ENCODE measurements at regions not wholly inside any gene's neighbourhood (a gene's known extent, or its start where the extent isn't known, plus 50 kb on each side); places are given as distances from the start of the nearest gene placed in this dataset.
A peak's percentile ranks its signal among the peaks of the same experiment; 100 is the strongest.

DNA sequence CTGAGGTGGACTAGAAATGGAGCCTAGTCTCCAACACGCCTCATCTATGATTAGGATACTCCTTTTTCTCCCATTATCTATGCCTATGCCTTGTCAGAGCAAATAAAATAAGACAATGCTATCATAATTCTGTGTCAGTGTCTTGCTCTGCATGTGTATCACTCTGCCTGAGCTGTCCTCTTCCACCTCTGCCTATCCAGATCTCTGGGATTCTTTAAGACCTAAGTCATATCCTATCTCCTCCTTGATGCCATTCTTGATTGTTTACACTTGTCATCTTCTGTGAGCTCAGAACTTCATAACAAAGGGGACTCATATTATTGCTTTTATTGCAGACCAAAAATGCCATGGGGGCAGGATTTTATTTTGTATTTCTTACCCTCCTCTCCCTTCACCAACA lies 351.2 kb upstream of the C9orf72 start:
- DNase-seq, result no peak

- DNase-seq, result peak; percentile 19
Observed at GRCh38 chr9:27925815-27926214, 352.5 kb upstream of the C9orf72 start.

- DNase-seq, result no peak
Observed at GRCh38 chr9:27929841-27930240, 356.6 kb upstream of the C9orf72 start.

DNA sequence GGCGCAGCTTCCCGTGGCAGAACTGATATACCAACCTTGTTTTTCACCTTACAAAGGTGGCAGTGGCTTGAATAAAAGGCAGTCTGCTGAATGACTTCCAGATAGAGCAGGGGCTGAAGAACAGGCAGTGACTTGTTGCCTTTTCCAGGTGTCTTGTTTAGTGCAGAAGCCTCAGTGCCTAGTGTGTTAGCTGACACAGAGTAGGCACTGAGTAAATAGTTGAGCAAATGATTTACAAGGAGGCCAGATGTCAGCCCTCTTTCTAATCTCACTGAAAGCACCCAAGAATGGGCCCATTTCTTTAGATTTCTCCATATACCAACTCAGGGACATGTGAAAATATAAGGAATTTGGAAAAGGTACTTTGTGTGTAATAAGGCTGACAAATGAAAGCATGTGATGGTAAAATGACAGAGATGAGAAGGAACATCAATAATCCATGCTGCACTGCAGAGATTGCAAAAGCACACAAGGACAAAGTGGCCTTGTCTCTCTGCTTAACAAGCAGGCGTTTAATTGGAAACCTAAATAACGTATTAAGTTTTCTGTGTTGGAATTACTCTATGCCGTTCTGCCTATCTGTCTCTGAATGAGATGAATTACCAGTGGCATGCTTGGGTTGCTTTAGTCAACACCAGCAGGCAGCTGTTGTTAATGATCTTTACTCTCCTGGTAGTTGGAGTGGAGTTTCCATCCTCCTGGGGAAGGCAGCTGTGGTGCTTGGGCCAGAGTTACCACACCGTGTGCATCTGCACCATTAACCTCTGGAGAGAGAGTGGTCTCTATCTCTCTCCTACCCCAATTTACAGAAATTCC lies 360.1 kb upstream of the C9orf72 start:
- no peak for DNase-seq

DNA sequence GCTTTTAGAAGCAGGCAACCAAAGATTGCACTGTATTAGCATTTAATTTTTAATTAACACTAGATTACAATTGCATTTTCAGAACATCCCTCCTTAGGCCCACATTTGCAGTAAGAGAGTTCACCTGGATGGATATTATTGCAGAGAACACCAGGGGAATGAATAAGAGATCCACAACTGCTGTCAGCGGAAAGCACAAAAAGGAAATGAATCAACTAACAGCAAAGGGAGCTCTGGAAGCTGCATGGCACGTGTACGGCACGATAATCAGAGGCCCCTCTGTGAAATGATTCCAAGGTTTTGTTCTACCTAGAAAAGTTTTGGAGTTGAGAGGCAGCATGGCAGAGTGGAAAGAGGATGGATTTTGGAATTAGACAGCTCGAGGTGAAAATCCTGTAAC lies 361.2 kb upstream of the C9orf72 start:
- no peak for DNase-seq

GRCh38 chr9:27939186-27939585 lies 365.9 kb upstream of the C9orf72 start:
- no peak for DNase-seq

DNA sequence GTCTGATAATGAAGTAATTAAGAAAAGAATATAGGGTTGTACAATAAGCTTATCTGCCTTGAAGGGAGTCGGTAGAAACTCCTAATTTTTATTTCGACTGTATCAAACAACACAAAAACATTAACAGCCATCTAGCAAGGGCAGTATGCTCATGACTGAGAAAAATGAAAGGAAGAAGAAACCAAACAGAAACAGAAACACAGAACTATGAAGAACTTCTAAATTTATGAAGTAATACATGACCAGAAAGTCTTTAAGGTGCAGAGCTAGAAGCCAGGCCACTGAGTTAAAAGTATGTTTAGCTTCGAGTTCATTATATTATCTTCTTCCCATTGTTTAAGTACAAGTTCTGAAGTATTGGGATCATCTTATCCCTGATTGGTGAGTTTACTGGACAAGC lies 367.3 kb upstream of the C9orf72 start:
- no peak for DNase-seq

- no peak for DNase-seq
Observed at GRCh38 chr9:27943501-27943900, 370.2 kb upstream of the C9orf72 start.

GRCh38 chr9:27945386-27945785 lies 372.1 kb upstream of the C9orf72 start:
- no peak for DNase-seq

DNA sequence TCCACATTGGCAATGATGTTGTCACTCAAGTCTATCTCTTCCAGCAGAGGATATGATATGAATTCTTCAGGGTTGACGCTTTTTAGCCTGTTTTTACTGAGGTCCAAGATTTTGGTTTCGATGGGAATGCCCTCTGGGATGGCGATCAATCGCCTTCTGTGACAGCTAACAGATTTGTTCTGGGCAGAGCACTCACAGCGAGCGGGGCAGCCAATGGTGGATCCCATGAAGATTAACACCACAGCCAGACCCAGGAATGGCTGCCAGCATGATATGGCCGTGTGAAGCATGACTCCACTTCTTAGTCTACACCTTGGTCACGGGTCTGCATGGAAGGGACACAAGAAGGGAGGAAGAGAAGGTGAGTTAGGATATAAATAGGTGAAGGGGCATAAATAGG lies 377.1 kb upstream of the C9orf72 start:
- DNase-seq, result no peak

GRCh38 chr9:27954858-27955257 lies 381.6 kb upstream of the C9orf72 start:
- DNase-seq, result no peak

- no peak for DNase-seq
Observed at GRCh38 chr9:27963836-27964235, 390.6 kb upstream of the C9orf72 start.

GRCh38 chr9:27967210-27967609 lies 393.9 kb upstream of the C9orf72 start:
- DNase-seq, result no peak

DNA sequence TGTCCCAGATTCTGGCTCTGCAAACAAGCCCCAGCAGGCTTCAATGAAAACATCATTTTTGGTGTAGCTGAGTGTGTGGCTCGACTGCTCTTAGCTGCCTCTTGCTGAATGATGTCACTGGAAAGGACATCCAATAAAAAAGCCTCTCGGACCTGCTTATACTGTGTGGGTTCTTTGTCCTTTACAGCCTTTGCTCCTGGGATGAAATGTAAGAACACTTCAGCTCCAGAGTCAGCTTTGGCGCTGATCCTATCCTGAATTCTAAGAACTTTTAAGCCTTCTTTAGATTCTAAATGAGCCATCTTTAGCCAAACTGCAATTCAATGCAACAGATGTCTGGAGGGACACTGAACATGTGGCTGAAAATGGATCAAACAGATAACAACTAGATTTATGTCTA lies 404.6 kb upstream of the C9orf72 start:
- DNase-seq, result no peak

- no peak for DNase-seq
Observed at GRCh38 chr9:27985714-27986113, 412.4 kb upstream of the C9orf72 start.

GRCh38 chr9:27990524-27990923 lies 417.2 kb upstream of the C9orf72 start:
- no peak for DNase-seq

- no peak for DNase-seq
Observed at GRCh38 chr9:27991221-27991620, 417.9 kb upstream of the C9orf72 start.

DNA sequence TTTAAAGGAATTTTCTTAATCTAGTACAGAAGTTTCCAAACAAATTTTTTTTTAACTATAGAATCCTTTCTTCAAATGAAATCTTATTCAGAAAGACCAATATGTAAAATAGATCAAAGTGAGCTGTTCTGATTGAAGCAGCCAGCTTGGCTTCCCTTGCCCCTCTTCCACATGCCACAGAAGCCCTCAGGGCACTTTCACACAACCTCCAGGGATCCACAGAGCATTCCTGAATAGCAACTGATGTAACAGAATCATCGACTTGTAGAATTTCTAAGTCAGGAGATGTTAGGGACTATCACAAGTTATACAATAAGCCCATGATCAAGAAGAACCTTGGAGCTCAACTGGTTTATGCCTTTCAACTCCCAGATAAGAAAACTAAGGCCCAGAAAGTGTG lies 427.8 kb upstream of the C9orf72 start:
- no peak for DNase-seq

DNA sequence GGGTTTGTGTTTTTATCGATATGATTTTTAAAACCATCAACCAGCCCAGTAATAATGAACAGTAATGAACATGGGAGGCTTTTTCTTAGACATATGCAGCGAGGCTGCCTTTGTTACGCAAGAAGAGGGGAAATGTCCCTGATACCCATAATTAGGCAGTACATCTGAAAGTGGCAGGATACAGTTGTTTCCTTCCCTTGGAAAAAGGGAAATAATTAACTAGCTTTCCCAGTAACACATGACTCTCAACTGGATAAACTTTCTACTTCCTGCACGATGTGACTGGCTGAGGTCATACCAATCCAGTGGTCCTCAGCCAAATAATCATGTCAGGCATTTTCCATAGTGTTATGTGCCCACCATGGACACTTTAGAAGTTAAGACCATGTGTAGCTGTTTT lies 431.6 kb upstream of the C9orf72 start:
- DNase-seq, result no peak

DNA sequence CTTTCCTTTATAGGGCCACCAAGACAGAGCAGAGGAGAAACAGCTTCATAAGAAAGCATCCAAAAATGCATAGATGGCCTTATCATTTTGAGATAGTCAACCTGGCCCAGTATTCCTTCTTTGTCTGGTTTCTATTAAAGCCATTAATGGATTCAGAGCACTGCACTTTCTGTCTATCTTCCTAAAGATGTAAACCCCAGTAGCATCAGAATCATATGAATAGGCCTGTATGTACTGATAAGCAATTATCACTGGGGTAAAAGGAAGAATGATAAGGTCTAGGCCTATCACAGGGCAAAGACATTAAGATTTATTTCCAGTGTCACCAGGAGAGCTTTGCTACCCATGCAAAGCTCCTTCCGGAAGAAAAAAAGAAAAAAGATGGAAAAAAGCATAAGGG lies 432.5 kb upstream of the C9orf72 start:
- no peak for DNase-seq

DNA sequence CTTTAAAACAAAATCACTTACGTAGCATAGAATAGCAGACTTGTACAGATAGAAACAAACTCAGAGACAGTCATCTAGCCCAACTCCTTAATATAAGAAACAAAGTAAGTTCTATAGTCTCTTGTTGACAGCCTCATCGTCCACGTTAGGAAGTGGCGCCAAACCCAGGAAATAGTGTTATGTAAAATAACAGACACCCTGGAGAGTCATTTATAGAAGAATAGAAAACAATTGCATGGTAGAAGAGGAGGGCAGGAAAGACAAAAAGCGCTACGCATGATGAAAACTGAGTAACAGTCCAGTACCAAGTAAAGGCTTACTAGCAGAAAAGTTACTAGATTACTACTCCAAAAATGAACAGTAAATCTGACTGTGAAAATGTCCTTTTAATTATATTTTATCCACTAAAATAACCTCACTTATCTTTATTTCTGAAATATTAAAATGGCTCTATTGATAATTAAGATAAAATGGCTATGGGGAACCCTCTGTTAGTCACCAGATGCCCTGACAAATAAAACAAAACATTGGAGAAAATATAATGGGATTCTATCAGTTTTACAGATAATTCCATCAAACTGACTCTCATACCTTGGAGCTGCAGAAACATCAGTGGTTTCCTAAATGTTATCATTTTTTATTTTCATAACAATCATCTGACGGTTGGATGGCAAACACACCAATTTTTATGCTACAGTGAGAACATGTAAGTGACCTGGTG lies 434.0 kb upstream of the C9orf72 start:
- no peak for DNase-seq

DNA sequence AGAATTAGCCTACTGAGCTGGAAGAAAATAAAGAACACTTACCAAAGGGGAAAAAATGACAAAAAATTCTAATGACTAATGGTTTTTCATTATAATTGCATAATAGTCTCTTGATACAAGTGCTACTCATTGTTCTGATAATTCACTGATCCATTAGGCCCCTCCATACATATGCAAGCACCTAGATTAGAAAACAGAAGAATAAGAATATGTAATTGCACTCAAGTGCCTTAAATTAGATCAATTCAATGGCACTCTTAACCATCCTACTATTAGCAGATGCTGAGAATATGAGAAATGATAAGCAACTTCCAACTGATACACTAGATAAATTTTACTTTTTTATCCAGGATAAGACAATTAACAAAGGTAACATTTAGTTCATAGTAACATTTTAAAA lies 440.9 kb upstream of the C9orf72 start:
- no peak for DNase-seq

DNA sequence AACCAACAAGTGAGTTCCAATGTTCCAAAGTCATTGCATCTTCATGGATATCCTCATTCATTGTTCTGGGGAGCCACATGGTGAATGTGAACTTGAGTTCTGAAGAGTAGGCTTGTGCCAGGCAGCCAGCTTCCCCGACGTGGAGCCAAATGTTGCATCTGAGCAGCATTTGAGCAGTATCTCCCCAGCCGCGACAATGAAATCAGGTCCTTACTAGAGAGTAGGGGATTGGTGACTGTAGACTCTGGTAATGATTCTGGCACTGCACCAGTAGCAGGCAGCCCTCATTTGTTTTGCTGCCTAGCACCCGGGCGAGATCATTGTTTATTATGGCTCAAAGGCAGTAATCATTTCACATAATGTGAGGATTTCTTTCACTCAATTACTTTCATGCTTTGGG lies 451.4 kb upstream of the C9orf72 start:
- DNase-seq, result no peak

GRCh38 chr9:28025186-28025585 lies 451.9 kb upstream of the C9orf72 start:
- no peak for DNase-seq
